Left cardiac atrium (tissue), 4 donors: ENCODE measurements at regions not wholly inside any gene's neighbourhood (a gene's known extent, or its start where the extent isn't known, plus 50 kb on each side); places are given as distances from the start of the nearest gene placed in this dataset.
"Not testable (repeated sequence)": the region's sequence is repeated elsewhere in the genome, so short reads cannot be mapped to it uniquely, and the experiment has no call there.

Experiments used
- ATAC-seq, 2 donors: fragments of 200-7000 bp; cut with Tn5 transposase; one replicate each; pipeline ENCODE4 v1.9.1; 2020; ENCODE audit warnings: mild to moderate bottlenecking in 2 of 2, moderate library complexity in 2 of 2
- DNase-seq: peaks from one replicate; pipeline ENCODE4 v3.0.0-alpha.2; 2020
- intact Hi-C, 2 donors: fragments of 100-400 bp; cut with DNase I; formaldehyde crosslinking; loops; one replicate each; pipeline versions ENCODE4 v1.14.1 to v1.15.1; 2022 to 2023
- donor health status: DM: no; HTN: yes; CAD: no.
- donor health status: DM: no; HTN: yes; CAD: no; lungs with severe emphysema.
- donor health status: DM: yes; HTN: yes; CAD: no.
- donor health status: Dilated cardiomyopathy.

GRCh38 chr2:138066139-138066806 is 102.0 kb downstream of the HNMT start:
- DNase-seq = no peak
- no peak for ATAC-seq
- intact Hi-C loops = no loop called here

DNA sequence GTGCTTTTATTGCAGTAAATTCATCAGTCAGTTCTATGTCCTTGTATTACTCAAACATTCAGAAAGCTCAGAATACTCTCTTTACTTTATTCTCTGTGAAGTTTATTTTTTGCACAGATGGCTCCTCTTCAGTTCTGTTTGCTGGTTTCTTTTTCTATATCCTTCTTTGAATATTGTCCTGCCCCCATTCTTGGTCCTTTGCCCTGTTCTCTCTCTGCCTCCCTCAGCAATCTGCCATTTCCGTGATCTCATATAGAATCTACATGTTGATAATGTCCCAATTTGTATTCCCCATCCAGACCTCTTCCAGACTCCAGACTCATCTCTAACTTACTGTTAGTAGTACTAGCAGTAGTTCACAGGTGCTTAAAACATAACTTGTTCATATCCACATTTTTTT is 102.6 kb downstream of the HNMT start:
- intact Hi-C loops = no loop called here
- DNase-seq = no peak
- no peak for ATAC-seq

DNA sequence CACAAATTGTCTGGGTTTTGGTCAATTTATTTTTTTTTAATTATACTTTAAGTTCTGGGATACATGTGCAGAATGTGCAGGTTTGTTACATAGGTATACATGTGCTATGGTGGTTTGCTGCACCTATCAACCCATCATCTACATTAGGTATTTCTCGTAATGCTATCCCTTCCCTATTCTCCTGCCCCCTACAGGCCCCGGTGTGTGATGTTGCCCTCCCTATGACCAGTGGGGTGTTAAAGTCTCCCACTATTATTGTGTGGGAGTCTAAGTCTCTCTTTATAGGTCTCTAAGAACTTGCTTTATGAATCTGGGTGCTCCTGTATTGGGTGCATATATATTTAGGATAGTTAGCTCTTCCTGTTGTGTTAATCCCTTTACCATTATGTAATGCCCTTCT is 104.4 kb downstream of the HNMT start:
- intact Hi-C loops, ATAC-seq: not testable (repeated sequence)

DNA sequence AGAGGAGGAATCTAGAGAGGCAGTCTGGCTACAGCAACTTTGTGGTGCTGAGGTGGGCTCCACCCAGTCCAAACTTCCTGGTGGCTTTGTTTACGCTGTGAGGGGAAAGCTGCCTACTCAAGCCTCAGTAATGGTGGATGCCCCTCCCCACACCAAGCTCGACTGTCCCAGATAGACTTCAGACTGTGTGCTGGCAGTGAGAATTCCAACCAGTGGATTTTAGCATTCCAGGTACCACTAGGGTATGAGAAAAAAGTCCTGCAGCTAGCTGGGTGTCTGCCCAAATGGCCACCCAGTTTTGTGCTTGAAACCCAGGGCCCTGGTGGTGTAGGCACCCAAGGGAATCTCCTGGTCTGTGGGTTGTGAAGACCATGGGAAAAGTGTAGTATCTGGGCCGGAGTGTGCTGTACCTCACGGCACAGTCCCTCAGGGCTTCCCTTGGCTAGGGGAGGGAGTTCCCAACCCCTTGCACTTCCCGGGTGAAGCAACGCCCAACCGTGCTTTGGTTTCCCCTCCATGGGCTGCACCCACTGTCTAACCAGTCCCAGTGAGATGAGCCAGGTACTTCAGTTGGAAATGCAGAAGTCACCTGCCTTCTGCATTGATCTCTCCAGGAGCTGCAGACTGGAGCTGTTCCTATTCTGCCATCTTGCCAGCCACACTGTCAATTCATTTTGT is 106.9 kb downstream of the HNMT start:
- intact Hi-C loops, ATAC-seq: not testable (repeated sequence)

More for the DNA sequence above, 104.4 kb downstream of the HNMT start:
- not testable (repeated sequence) for DNase-seq

GRCh38 chr2:138071720-138072719 is 107.7 kb downstream of the HNMT start:
- intact Hi-C loops = no loop called here
- ATAC-seq (peak in 1 of 2 donors; percentile 57), DNase-seq (no peak)

More for the DNA sequence above, 106.9 kb downstream of the HNMT start:
- not testable (repeated sequence) for DNase-seq

- DNase-seq (no peak), ATAC-seq (peak in 1 of 2 donors; percentile 37)
- intact Hi-C loops = no loop called here
Observed at GRCh38 chr2:138078153-138078552, 113.9 kb downstream of the HNMT start.

- intact Hi-C loops = no loop called here
- DNase-seq (no peak), ATAC-seq (no peak)
Observed at GRCh38 chr2:138079976-138080375, 115.7 kb downstream of the HNMT start.

DNA sequence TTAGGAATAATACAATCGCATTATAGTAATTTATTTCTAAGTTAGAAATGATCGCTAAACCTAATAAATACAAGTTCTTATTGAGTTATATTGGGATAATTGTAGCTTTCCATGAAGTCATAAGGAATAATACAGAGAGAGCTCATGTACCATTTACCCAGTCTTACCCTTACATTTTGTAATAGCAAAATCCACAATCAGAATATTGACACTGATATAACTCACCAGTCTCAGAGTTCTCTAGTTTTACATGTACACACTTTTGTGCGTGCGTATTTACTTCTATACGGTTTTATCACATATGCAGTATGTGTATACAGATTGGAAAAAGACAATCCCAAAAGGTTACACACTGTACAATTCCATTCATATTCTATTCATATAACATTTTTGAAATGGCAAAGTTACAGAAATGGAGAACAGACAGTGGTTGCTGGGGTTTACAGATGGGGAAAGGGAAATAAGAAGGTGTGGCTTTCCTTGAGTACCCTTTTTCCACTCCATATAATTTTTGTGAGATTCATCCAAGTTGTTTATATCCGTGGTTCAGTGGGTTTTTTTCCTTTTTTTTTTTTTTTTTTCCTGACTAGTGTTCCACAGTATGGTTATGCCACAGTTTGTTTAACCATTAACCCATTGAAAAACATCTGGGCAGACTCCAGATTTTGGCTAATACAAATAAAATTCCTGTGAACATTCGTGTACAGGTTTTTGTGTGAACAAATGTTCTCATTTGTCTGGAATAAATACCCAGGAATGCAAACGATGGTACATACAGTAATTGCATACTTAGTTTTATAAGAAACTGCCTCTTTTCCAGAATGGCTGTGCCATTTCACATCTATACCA is 117.2 kb downstream of the HNMT start:
- intact Hi-C loops = no loop called here

GRCh38 chr2:138084206-138084605 is 119.9 kb downstream of the HNMT start:
- intact Hi-C loops = no loop called here
- ATAC-seq (no peak), DNase-seq (no peak)

More for the DNA sequence above, 117.2 kb downstream of the HNMT start:
- DNase-seq (no peak), ATAC-seq (no peak)

DNA sequence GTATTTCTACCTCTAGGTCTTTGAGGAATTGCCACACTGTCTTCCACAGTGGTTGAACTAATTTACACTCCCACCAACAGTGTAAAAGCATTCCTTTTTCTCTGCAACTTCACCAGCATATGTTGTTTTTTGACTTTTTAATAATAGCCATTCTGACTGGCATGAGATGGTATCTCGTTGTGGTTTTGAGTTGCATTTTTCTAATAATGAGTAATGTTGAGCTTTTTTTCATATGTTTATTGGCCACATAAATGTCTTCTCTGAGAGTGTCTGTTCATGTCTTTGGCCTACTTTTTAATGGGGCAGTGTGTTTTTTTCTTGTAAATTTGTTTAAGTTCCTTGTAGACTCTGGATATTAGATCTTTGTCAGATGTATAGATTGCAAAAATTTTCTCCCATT is 121.2 kb downstream of the HNMT start:
- DNase-seq, intact Hi-C loops, ATAC-seq: not testable (repeated sequence)

- no peak for DNase-seq
- peak in 1 of 2 donors; percentile 84 for ATAC-seq
- intact Hi-C loops = no loop called here
Observed at GRCh38 chr2:138086576-138086975, 122.3 kb downstream of the HNMT start.

GRCh38 chr2:138087751-138088593 is 123.7 kb downstream of the HNMT start:
- intact Hi-C loops = no loop called here
- DNase-seq (no peak), ATAC-seq (peak; percentile 27)

DNA sequence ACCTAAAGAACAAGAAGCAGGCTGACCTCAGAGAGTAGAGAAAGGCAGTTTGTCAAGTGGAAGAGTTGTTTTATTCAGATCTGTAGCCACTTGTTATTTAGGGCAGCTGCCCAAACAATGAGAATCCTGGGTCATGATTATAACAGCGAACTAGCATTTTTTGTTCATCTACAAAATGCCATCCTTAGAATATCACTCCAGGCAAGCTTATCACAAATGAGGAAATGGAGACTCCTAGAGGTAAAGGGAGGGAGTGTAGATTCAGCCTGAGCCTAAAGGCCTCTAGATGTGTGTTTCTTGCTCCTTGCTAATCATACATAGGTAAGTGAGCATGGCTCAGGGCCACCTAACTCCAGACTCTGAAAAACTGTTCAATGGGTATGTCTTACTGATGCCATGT is 126.1 kb downstream of the HNMT start:
- intact Hi-C loops = loop anchor here in 1 of 2 donors (5.0 kb wide), 1 partner anchor 143 kb away; no protein-coding TSS in a partner anchor
- DNase-seq = no peak
- ATAC-seq = peak in 1 of 2 donors; percentile 51

DNA sequence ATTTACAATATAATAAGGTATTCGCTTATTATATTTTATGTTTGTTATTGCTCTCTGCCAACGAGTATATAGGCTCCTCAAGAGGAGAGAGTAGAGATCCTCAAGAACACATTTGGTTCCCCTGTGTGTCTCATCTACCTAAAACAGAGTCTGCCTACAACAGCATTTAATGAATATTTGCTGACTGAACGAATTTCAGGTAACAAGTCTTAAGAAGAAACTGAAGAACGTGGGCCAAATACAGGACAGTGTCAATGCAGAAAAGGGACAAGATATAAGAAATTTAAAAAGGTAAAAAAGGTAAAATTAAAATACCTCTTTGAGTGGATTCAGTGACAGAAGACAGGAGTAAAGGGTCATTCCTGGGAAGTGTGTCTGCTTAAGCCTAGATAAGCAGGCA is 129.2 kb downstream of the HNMT start:
- no peak for ATAC-seq
- intact Hi-C loops = loop anchor here in 1 of 2 donors (5.0 kb wide), 1 partner anchor 146 kb away; no protein-coding TSS in a partner anchor

GRCh38 chr2:138094031-138094430 is 129.8 kb downstream of the HNMT start:
- intact Hi-C loops = loop anchor here in 1 of 2 donors (5.0 kb wide), 1 partner anchor 147 kb away; no protein-coding TSS in a partner anchor
- DNase-seq (no peak), ATAC-seq (no peak)

More for the DNA sequence above, 129.2 kb downstream of the HNMT start:
- DNase-seq = no peak

- DNase-seq = no peak
- ATAC-seq = no peak
- intact Hi-C loops = no loop called here
Observed at GRCh38 chr2:138095336-138095735, 131.1 kb downstream of the HNMT start.

DNA sequence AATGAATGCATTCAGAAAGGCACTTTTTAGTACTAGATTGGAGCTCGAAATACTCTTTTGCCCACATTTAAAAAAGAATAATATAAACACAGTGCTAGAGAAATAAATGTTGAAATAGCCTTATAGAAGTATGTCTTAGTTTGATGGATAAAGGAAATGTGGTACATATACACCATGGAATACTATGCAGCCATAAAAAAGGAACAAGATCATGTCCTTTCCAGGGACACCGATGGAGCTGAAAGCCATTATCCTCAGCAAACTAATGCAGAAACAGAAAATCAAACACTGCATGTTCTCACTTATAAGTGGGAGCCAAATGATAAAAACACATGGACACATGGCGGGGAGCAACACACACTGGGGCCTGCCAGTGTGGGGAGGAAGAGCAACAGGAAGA is 135.0 kb downstream of the HNMT start:
- DNase-seq, ATAC-seq, intact Hi-C loops: not testable (repeated sequence)
